Nephron (organoid): ENCODE measurements at regions not wholly inside any gene's neighbourhood (a gene's known extent, or its start where the extent isn't known, plus 50 kb on each side); places are given as distances from the start of the nearest gene placed in this dataset.
A peak's percentile ranks its signal among the peaks of the same experiment; 100 is the strongest.

Experiments
- H3K27ac Mint-ChIP-seq, 3 experiments: 2 replicates each; pipeline ENCODE4 v1.8.0; 2020; ENCODE audit warnings: mixed read lengths in 3 of 3, mild to moderate bottlenecking in 2 of 3, moderate library complexity in 1 of 3
- H3K27me3 Mint-ChIP-seq: 2 replicates; pipeline ENCODE4 v1.8.0; 2021; ENCODE audit warnings: low read depth, mild to moderate bottlenecking, moderate library complexity, mixed read lengths
- H3K36me3 Mint-ChIP-seq: 2 replicates; pipeline ENCODE4 v1.8.0; 2020; ENCODE audit warnings: low read depth, mixed read lengths
- H3K4me1 Mint-ChIP-seq: 2 replicates; pipeline ENCODE4 v1.8.0; 2020; ENCODE audit warnings: mixed read lengths
- H3K4me3 Mint-ChIP-seq, 3 experiments: 2 replicates each; pipeline ENCODE4 v1.8.0; 2020; ENCODE audit warnings: mild to moderate bottlenecking in 3 of 3, mixed read lengths in 3 of 3, moderate library complexity in 2 of 3
- H3K9me3 Mint-ChIP-seq: 2 replicates; pipeline ENCODE4 v1.8.0; 2020; ENCODE audit warnings: mixed read lengths
- CTCF ChIP-seq, 3 experiments: fragments of 200-600 bp; sonication (generic); IDR thresholded peaks; one replicate each; pipeline ENCODE4 v1.5.0; 2021; ENCODE audit warnings: antibody characterized with exemption in 3 of 3; ENCODE audit not compliant: unreplicated experiment in 3 of 3

- no peaks in the 10 kb centered on the region for H3K9me3 Mint-ChIP-seq
- H3K36me3 Mint-ChIP-seq: no peaks in the 10 kb centered on the region
- peaks cover 17% of the 10 kb centered on the region for H3K4me1 Mint-ChIP-seq
- no peak overlapping the region for H3K27ac Mint-ChIP-seq
- no peak for TF ChIP-seq CTCF (IDR thresholded peaks at IDR 0.05; ENCODE audit: unreplicated experiment in 3 of 3)
- no peaks in the 10 kb centered on the region for H3K27me3 Mint-ChIP-seq
- no peak overlapping the region for H3K4me3 Mint-ChIP-seq
Measured at GRCh38 chr4:138692411-138692810, 323.2 kb upstream of the NOCT start.

- no peak for TF ChIP-seq CTCF (IDR thresholded peaks at IDR 0.05; ENCODE audit: unreplicated experiment in 3 of 3)
- Mint-ChIP-seq H3K36me3 (no peaks in the 10 kb centered on the region), H3K9me3 (no peaks in the 10 kb centered on the region), H3K4me1 (peaks cover 32% of the 10 kb centered on the region), H3K4me3 (no peak overlapping the region), H3K27me3 (no peaks in the 10 kb centered on the region), H3K27ac (no peak overlapping the region)
Measured at GRCh38 chr4:138689593-138689992, 326.0 kb upstream of the NOCT start.

DNA sequence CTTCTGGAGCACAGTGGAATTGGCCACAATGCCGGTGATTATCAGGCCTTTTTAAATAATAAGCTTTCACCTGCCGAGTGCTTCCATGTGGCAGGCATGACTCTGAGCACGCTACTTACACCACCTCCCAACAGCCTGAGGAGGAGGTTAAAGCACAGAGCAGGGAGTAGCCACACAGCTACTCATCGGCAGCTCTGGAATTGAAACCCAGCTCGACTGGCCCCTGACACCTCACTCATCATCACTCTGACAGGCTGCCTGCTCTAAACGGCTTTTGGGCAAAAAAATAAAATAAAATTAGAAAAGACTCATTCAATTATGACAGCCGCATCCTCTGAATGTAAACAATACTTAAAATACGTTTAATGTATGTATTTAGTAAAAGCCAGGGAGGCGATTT is 326.4 kb upstream of the NOCT start:
- no peaks in the 10 kb centered on the region for H3K27me3 Mint-ChIP-seq
- H3K36me3 Mint-ChIP-seq: no peaks in the 10 kb centered on the region
- H3K4me3 Mint-ChIP-seq: no peak overlapping the region
- H3K9me3 Mint-ChIP-seq: no peaks in the 10 kb centered on the region
- no peak for TF ChIP-seq CTCF (IDR thresholded peaks at IDR 0.05; ENCODE audit: unreplicated experiment in 3 of 3)
- H3K27ac Mint-ChIP-seq: no peak overlapping the region
- peaks cover 32% of the 10 kb centered on the region for H3K4me1 Mint-ChIP-seq

DNA sequence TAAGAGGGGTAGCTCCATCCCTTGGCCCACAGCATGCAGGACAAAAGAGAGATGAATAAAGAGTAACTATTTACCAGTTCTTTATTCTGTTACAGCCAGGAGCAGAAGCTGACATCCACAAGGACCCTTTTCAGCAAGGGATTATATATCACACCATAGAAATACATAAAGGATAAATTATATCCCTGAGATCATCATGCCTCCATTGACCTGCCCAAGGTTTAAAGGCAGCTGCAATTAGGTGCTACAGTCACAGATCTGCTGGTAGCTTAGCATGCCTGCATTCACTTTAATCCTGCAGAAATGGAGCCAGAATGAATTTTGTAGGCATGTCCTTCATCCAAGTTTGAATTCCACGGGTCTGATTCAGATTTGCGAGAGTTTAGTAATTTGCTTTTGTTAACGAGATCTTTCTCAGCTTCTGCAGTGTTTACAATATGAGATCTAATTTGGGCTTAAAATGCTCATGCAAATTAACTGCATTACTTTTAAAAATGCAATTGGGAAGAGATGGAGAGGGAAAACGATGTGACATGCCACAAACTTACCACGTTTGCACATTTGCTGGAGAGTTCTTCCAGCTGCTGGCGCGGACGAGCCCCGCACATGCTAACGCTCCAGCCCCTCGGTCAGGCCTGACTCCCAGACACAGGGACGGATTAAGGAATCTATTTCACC is 327.0 kb upstream of the NOCT start:
- peak overlapping the region; percentile 16 to 30 (median 17) for H3K27ac Mint-ChIP-seq
- peaks cover 32% of the 10 kb centered on the region for H3K4me1 Mint-ChIP-seq
- no peaks in the 10 kb centered on the region for H3K36me3 Mint-ChIP-seq
- H3K4me3 Mint-ChIP-seq: no peak overlapping the region
- TF ChIP-seq CTCF (IDR thresholded peaks at IDR 0.05; ENCODE audit: unreplicated experiment in 3 of 3): no peak
- no peaks in the 10 kb centered on the region for H3K27me3 Mint-ChIP-seq
- no peaks in the 10 kb centered on the region for H3K9me3 Mint-ChIP-seq

DNA sequence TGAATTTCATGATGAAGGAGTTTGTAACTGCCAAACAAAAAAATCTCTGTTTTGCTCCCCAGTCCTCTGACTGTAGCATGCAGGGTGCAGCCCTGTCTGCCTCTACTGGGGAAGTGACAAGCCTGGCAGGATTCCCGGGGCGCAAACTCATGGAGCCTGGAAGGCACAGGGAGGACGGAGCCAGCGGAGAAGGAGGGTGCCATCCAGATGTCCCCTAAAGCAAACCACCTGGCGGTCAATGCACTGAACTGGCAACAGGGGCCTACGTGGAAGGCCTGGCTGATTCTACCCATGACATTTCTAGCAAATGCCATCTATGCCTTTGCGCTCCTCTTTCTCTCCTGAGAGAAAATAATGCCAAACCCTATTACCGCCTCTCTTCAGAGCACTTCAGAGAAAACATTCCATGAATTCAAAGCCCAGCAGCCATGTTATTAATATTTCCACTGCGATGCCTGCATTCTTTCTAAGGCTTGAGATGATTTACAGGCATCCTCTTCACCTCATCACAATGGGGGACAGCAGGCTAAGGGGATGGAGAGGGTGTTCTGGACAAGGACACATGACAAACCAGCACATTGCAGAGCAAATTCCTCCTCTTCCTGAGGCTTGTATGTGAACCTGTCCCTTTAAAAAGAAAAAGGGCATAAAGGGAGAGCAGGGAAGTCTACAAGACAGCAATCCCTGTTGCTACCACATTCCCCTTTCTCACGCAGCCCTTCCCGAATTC is 329.3 kb upstream of the NOCT start:
- H3K27me3 Mint-ChIP-seq: no peaks in the 10 kb centered on the region
- no peak for TF ChIP-seq CTCF (IDR thresholded peaks at IDR 0.05; ENCODE audit: unreplicated experiment in 3 of 3)
- H3K4me3 Mint-ChIP-seq: no peak overlapping the region
- no peaks in the 10 kb centered on the region for H3K9me3 Mint-ChIP-seq
- peaks cover 47% of the 10 kb centered on the region for H3K4me1 Mint-ChIP-seq
- no peaks in the 10 kb centered on the region for H3K36me3 Mint-ChIP-seq
- peak overlapping the region in 2 of 3 experiments; percentile 46 to 61 for H3K27ac Mint-ChIP-seq

GRCh38 chr4:138685316-138685715 is 330.3 kb upstream of the NOCT start:
- no peak overlapping the region for H3K4me3 Mint-ChIP-seq
- peak overlapping the region in 2 of 3 experiments; percentile 46 to 61 for H3K27ac Mint-ChIP-seq
- H3K4me1 Mint-ChIP-seq: peaks cover 55% of the 10 kb centered on the region
- TF ChIP-seq CTCF (IDR thresholded peaks at IDR 0.05; ENCODE audit: unreplicated experiment in 3 of 3): no peak
- H3K27me3 Mint-ChIP-seq: no peaks in the 10 kb centered on the region
- H3K9me3 Mint-ChIP-seq: no peaks in the 10 kb centered on the region
- no peaks in the 10 kb centered on the region for H3K36me3 Mint-ChIP-seq
